ENCODE measurements at regions not wholly inside any gene's neighbourhood (a gene's known extent, or its start where the extent isn't known, plus 50 kb on each side); places are given as distances from the start of the nearest gene placed in this dataset.
"Not testable (repeated sequence)": the region's sequence is repeated elsewhere in the genome, so short reads cannot be mapped to it uniquely, and the experiment has no call there.

- no peak for DNase-seq (ENCODE audit: low spot score)
Observed at GRCh38 chrX:25851141-25851540, 287.0 kb upstream of the MAGEB18 start.

DNA sequence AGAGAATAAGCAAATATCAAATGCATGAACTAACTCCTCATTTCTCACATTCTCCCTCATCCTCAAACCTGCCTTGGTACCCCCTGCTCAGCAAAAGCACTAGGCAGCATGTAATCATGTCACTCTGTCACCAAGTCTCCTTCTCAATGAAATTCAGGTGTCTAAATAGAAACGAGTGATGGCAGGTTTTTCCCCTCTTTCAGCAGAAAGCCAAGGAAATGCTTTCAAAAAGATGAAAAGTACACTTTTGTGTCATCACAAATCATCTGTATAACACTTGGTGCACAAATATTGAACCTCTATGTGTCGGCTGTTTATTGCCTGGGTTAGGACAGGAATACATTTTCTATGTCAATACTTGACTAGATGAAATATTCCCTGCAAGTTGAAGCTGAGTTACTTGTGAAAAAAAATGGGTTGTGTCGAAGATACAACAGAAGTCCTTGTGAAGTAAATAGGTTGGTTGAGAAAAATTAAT is 285.1 kb upstream of the MAGEB18 start:
- no peak for DNase-seq (ENCODE audit: low spot score)

DNA sequence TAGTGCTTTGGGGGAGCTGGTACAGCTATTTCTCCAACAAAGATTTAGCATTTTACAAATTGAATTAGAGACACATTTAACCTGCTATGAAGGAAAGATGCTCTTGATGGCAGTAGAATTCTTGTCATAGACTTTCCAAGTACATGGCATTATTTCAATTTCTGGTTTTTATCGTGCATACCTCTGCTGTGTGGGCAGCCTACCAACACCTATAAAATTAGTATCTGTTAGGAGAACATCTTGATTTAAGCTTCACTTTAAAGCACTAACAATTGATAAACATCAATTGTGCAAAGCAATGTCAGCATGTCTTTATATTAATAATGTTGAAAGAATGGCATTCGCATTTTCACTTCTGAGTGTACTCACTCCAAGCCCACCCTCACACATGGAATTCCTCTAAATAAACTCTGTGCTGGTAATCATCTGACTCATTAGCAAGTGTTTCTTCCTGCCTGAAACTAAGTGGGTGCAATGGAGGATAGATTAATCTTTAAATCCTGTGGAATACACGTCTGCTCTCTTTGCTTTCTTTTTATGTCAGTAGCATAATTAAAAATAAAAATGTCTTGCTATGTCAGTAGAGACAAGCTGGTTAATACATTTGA is 279.8 kb upstream of the MAGEB18 start:
- DNase-seq (ENCODE audit: low spot score) = no peak

DNA sequence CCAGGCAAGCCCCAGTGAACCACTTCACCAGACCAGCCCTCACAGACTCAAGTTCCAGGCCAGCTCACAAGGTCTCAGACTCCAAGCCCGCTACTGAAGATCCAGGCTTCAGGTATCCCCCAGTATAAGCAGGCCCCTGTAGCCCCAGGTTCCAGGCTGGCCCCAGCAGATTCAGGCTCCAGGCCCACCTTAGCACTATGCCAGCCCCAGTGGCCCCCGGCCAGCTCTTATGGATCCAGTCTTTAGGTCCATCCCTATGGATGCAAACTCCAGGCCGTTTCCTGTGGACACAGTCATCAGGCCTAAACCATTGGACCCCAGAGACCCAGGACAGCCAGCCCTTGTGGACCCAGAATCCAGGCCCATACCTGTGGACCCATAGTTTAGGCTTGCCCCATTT is 277.8 kb upstream of the MAGEB18 start:
- no peak for DNase-seq (ENCODE audit: low spot score)

DNA sequence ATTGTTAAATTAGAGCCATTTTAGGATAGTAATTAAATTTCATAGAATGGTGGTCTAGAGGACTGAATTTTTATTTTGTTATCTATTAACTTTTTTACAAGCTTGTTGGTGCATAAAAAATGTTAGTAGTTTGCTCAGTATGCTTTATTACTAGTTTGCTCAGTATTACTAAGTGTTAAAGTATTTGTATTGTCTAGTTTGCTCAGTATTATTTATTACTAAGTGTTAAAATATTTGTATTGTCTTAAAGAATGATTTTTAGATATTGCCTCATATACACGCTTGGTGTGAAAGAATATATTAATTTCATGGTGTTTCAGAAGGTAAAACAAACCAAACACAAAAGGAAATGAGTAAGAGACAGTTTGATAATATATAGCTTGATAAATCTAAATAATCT is 268.4 kb upstream of the MAGEB18 start:
- DNase-seq (ENCODE audit: low spot score) = no peak

DNA sequence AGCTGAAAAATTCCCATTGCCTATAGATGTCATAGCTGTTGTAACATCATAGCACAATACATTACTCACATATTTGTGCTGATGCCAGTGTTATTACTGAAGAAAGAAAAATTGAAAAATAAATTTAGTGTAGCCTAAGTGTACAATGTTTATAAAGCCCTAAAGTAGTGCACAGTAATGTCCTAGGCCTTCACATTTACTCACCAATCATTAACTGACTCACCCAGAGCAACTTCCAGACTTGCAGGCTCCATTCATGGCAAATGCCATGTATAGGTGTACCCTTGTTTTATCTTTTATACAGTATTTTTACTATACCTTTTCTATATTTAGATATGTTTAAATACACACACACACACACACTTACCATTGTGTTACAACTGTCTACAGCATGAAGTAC is 265.4 kb upstream of the MAGEB18 start:
- no peak for DNase-seq (ENCODE audit: low spot score)

DNA sequence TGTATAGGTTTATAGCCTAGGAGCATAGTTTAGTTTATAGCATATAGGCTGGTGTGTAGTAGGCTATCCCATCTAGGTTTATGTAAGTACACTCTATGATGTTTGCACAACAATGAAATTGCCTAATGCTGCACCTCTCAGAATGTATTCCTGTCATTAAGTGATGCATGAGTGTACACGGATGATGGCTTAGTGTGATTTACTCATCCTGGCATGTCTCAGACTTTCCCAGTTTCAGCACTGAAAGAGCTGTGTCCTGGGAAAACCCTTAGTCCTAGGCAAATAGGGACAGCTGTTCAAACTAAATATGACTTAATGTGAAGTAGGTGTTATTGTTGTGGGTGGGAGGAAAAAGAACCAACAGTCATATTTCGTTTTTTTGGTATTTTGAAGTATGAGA is 264.9 kb upstream of the MAGEB18 start:
- DNase-seq (ENCODE audit: low spot score) = no peak

- DNase-seq (ENCODE audit: low spot score) = no peak
Observed at GRCh38 chrX:25878806-25879205, 259.3 kb upstream of the MAGEB18 start.

- not testable (repeated sequence) for DNase-seq (ENCODE audit: low spot score)
Observed at GRCh38 chrX:25882503-25882902, 255.6 kb upstream of the MAGEB18 start.

DNA sequence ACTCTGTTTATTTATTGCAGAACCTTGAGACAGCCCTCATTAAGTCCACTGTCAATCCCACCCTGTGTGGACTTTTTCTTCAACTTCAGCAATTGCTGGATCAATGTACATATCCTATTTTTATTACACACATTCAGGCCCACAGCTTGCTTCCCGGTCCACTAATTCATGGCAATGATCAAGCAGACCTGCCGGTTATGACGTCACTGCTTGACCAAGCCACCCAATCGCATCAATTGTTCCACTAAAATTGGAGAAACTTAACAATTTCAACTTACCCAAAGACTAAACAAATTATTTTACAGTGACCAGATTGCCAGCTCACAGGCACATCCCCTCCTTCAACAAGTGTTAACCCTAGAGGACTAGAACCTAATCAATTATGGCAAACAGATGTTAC is 240.4 kb upstream of the MAGEB18 start:
- DNase-seq (ENCODE audit: low spot score) = no peak

DNA sequence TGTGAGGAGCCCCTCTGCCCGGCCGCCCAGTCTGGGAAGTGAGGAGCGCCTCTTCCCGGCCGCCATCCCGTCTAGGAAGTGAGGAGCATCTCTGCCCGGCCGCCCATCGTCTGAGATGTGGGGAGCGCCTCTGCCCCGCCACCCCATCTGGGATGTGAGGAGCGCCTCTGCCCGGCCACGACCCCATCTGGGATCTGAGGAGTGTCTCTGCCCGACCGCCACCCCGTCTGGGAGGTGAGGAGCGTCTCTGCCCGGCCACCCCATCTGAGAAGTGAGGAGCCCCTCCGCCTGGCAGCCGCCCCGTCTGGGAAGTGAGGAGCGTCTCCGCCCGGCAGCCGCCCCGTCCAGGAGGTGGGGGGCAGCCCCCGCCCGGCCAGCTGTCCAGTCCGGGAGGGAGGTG is 232.4 kb upstream of the MAGEB18 start:
- DNase-seq (ENCODE audit: low spot score) = not testable (repeated sequence)

DNA sequence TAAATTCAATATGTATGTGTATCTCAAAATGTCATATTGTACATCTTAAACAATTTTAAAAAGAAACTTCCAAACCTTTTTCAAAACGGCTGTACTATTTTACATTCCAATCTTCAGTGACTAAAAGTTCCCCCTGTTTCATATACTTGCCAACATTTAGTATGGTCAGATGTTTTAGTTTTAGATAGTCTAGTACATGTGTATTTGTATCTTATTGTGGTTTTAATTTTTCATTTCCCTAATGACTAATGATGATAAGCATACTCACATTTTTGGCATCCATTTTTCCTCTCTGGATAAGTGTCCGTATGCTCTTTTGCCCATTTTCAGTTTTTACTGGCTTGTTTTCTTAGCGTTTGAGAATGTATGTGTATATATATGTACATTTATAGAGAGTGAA is 212.2 kb upstream of the MAGEB18 start:
- DNase-seq (ENCODE audit: low spot score) = no peak

- DNase-seq (ENCODE audit: low spot score) = no peak
Observed at GRCh38 chrX:25928316-25928715, 209.8 kb upstream of the MAGEB18 start.

DNA sequence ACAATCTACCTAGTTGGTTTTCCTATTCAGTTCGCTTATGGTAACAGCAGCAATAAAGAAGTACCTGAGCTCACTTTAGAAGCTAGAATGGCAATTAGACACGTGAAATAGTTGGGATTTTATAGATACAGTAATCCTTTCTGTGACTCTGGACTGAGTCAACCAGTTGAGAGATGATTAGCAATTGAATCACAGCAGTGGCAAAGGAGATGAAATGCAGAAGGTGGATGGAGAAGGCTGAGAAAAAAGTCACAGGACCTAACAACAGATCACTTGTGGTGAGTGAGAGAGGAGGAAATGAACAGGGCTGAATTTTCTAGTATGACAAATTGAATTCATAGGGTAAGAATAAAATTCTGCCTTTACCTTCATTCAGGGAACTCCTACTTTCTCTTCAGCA is 197.1 kb upstream of the MAGEB18 start:
- DNase-seq (ENCODE audit: low spot score) = no peak

DNA sequence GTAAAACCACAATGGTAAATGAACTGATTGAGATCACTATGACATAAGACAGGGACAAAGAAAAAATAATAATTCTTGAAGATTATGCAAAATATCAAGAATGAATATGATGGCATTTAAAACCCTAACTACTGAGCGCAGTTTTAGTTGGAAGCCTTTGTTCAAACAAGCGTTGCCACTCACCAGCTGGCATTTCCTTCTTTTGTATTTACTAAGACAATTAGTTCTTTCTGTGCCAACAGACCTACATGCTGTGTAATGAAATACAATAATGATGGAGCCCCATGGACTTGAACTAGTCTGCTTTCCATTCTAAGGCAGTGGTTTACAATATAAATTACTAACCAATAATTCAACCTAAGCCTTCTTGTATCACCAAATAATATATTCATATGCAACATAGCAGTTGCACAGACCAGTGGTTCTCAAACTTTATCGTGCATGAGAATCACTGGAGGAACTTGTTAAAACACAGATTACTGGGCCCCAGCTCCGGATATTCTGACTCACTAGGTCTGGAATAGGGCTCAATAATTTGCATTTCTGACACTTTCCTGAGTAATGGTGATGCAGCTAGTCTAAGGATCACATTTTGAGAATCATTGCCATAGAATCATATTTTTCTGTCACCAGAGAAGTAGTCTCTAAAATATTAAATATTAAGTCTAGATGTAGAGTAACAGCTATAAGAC is 196.4 kb upstream of the MAGEB18 start:
- no peak for DNase-seq (ENCODE audit: low spot score)

GRCh38 chrX:25968920-25969319 is 169.2 kb upstream of the MAGEB18 start:
- no peak for DNase-seq (ENCODE audit: low spot score)

DNA sequence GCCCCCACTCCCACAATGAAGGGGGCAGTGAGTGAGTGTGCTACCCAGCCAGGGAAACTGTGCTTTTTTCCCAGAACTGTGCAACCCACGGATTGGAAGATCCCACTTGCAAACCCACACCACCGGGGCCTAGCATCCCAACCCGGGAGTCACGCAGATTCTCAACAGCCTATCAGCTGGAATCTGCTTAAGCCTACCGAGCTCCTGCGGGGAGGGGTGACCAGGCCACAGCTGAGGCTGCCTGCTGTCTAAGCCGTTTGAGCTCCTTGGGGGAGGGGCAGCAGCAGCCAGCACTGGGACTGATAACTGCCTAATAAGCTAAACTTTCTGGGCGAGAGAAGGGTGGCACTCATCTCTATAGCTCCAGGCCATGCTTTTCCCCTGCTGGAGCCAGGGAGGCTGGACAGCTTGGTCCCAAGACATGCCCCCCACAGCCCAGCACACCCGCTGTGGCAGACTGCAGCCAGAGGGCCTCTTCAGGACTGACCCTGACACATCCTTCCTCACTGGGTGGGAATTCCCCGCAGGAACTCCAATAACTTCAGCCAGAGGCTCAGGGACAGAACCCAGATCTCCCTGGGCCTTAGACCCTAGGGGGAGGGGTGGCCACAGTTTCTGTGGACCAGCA is 161.3 kb upstream of the MAGEB18 start:
- DNase-seq (ENCODE audit: low spot score) = no peak

DNA sequence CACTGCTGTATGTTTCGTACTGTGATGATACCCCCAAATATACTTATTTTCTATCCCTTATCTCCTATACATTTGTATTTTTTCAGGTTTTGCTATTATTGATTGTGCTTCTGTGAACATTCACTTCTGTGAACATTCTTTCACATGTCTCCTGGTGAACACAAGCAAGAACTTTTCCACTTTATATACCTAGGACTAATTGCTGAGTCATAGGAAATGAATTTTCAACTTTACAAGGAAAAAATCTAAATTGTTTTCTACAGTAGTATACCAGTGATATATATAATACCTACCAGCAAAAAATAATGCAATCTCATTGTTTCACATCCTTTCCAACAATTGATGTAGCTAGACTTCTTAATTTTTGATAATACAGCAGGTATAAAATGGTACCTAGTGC is 139.5 kb upstream of the MAGEB18 start:
- no peak for DNase-seq (ENCODE audit: low spot score)

- DNase-seq (ENCODE audit: low spot score) = no peak
Observed at GRCh38 chrX:26007462-26007861, 130.7 kb upstream of the MAGEB18 start.

- no peak for DNase-seq (ENCODE audit: low spot score)
Observed at GRCh38 chrX:26008042-26008441, 130.1 kb upstream of the MAGEB18 start.

DNA sequence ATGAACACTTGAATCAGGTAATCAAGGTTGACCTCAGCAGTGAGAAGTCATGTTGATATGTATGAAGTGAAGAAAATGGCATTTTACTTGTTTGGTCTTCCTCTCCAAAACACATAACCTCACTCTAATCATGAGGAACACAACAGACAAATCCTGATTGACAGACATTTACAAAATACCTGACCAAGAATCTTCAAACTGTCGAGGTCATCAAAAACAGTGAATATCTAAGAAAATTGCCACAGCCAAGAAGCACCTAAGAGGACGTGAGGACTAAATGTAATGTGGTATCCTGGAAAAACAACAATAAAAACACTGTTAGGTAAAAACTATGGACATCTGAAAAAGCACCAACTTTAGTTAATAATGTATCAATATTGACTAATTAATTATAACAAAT is 129.5 kb upstream of the MAGEB18 start:
- no peak for DNase-seq (ENCODE audit: low spot score)

- no peak for DNase-seq (ENCODE audit: low spot score)
Observed at GRCh38 chrX:26019386-26019785, 118.8 kb upstream of the MAGEB18 start.

GRCh38 chrX:26026179-26026578 is 112.0 kb upstream of the MAGEB18 start:
- DNase-seq (ENCODE audit: low spot score) = no peak

All from hepatic stellate cell (primary cell).